ENCODE measurements at regions not wholly inside any gene's neighbourhood (a gene's known extent, or its start where the extent isn't known, plus 50 kb on each side); places are given as distances from the start of the nearest gene placed in this dataset.
"Not testable (repeated sequence)": the region's sequence is repeated elsewhere in the genome, so short reads cannot be mapped to it uniquely, and the experiment has no call there.

- not testable (repeated sequence) for FAIRE-seq; DNase-seq (ENCODE audit: low spot score in 2 of 2)
Observed at GRCh38 chr12:131298526-131299369, 345.0 kb downstream of the ADGRD1 start.

DNA sequence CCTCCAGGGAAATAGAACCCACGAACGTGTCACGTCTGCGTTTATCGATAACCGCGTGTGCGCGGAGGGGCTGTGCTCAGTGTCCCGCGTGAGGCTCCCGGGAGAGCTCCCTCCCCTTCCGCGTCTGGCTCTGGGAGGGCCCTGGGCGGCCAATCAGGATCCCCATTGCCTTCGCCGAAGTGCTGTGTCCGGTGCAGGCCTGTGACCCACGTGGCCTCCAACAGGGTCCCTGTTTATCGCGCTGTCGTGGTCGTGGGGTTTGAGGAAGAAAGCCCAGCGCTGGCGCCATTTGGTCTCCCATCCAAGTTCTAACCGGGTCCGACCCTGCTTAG is 345.6 kb downstream of the ADGRD1 start:
- DNase-seq (ENCODE audit: low spot score in 2 of 2); FAIRE-seq: not testable (repeated sequence)

DNA sequence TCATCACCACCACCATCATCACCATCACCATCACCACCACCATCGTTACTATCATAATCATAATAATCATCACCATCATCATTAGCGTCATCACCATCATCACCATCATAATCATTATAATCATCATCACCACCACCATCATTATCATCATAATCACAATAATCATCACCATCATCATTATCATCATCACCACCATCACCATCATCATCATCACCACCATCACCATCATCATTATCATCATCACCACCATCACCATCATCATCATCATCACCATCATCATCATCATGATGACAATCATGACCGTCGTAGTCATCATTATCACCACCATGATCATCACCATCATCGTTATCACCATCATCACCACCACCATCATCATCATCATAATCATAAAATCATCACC is 349.9 kb downstream of the ADGRD1 start:
- DNase-seq (ENCODE audit: low spot score in 2 of 2): not testable (repeated sequence)
- FAIRE-seq: peak; percentile 42

GRCh38 chr12:131304642-131305041 is 350.9 kb downstream of the ADGRD1 start:
- not testable (repeated sequence) for DNase-seq (ENCODE audit: low spot score in 2 of 2); FAIRE-seq

DNA sequence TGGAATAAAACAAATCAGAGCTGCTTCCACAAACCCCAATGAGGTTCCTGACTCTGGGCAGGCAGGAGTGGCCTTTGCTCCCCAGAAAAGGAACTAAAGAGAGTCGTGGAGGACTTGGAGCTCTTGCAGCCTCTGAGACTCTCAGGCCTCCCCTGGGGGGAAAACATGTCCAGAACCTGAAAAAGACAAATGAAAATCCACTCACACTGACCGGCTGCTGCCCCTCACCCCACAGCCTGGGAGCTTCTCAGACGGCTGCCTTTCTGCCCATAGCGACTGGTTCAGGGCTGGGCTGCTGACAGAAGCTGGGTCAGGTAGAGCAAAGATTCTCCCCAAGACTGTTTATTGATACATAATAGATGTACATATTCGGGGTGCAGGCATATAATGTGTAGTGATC is 356.0 kb downstream of the ADGRD1 start:
- no peak for DNase-seq (ENCODE audit: low spot score in 2 of 2)
- FAIRE-seq: no peak

- not testable (repeated sequence) for FAIRE-seq; DNase-seq (ENCODE audit: low spot score in 2 of 2)
Observed at GRCh38 chr12:131310227-131310969, 356.7 kb downstream of the ADGRD1 start.

DNA sequence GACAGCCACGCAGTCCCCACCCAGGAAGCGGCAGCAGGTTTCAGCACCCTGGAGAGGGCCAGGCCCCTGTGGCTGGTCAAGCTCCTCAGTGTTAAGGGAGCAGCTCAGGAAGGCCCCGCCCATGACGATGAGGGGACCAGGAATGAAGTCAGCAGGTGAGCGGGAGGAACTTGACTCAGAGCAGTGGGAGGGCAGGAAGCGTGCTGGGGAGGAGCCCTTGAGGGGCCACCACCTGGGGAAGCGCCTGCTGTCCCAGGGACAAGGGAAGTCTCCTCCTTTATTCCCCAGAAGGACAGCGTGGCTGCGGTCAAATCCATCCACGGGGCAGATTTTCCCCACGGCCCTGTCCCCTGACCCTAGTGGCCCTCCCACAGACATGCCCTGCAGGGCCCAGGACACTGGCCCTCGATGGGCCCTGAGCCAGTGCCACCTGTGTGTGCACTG is 357.6 kb downstream of the ADGRD1 start:
- not testable (repeated sequence) for DNase-seq (ENCODE audit: low spot score in 2 of 2); FAIRE-seq

DNA sequence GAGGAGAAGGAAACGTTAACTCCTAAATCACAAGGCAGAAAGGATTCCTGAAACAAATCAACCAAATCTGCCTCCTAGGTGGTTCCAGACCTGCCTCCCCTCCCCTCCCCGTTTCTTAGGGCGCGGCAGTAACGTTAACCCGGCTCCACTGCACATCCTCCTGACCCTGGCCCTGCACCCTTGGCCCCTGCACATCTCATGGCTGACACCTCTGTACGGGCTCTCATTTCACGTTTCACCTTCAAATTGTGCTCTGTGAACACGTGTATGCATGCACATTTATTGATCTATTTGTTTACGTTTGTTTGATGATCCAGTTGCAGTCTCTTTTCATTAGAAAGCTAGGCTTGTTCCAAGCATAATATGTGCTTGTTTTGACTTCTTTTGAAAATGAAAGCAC is 358.1 kb downstream of the ADGRD1 start:
- DNase-seq (ENCODE audit: low spot score in 2 of 2) (no peak), FAIRE-seq (no peak)

- not testable (repeated sequence) for DNase-seq (ENCODE audit: low spot score in 2 of 2); FAIRE-seq
Observed at GRCh38 chr12:131312382-131312781, 358.7 kb downstream of the ADGRD1 start.

DNA sequence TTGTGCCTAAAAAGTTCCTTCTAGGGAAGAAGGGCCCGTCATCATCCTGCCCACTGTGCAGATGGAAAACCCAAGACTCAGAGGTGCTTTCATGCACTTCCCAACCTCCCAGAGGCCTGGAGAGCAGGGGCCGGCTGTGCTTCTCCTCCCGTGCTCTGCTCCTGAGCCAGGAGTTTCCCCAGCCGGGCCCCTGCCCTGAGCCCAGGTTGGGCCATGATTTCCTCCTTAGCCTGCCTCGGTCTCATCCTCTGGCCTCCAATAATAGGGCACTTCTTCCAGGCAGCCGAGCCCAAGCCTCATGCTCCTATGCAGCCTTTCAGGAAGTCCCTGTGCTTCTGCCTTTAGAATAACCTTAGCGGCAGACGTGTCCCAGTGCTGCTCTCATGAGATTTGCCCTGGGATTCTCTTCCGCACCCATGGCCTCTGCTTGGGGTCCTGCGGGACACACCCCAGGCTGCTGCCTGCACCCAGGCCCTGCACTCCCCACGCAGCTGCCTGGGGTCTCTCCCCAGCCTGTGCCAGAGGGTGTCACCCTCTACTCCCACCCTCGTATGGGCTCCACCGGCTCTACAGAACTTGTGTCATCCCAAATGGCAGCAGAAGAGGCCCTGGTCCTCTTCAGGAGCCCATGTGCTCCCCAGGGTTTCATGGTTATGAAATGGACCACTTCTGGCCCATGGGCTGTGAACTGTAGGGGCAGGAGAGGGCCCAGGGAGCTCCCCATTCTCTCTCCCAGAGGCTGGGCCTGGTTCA is 359.3 kb downstream of the ADGRD1 start:
- FAIRE-seq (no peak), DNase-seq (ENCODE audit: low spot score in 2 of 2) (no peak)

- DNase-seq (ENCODE audit: low spot score in 2 of 2) (no peak), FAIRE-seq (no peak)
Observed at GRCh38 chr12:131313635-131314034, 359.9 kb downstream of the ADGRD1 start.

DNA sequence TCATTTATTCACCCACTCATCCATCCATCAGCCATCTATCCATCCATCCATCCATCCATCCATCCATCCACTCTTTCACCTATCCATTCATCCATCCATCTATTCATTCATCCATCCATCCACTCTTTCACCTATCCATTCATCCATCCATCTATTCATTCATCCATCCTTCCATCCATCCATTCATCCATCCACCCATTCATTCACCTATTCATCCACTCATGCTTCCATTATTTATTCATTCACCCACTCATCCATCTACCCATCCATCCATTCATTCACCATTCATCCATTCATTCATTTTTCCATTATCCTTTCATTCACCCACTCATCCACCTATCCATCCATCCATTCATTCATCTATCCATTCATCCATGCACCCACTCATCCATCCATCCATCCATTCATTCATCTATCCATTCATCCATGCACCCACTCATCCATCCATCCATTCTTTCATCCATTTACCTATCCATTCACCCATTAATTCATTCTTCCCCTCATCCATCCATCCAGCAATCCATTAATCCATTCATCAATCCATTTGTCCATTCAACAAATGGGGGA is 360.9 kb downstream of the ADGRD1 start:
- FAIRE-seq: no peak
- no peak for DNase-seq (ENCODE audit: low spot score in 2 of 2)

- FAIRE-seq: no peak
- no peak for DNase-seq (ENCODE audit: low spot score in 2 of 2)
Observed at GRCh38 chr12:131315601-131316000, 361.9 kb downstream of the ADGRD1 start.

GRCh38 chr12:131316388-131316787 is 362.7 kb downstream of the ADGRD1 start:
- FAIRE-seq: no peak
- DNase-seq (ENCODE audit: low spot score in 2 of 2): no peak

- FAIRE-seq (no peak), DNase-seq (ENCODE audit: low spot score in 2 of 2) (no peak)
Observed at GRCh38 chr12:131318045-131318685, 364.5 kb downstream of the ADGRD1 start.

DNA sequence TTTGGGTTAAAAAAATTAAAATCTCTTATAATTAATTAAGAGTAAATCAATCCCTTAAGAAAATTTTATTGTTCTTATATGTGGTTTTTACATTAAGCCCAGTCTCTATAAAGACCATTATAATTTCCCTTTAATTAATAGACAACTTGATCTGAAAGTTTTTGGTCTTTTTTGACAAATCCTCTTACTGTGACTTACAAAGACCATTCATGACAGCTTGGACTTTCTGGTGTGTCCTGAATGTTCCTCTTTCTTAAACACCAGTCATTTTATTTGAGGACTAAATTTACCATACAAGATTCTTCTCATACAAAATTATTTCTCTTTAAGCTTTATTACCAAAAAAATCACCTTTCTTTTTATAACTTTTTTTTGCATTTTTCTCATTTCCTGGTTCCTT is 368.3 kb downstream of the ADGRD1 start:
- FAIRE-seq: no peak
- no peak for DNase-seq (ENCODE audit: low spot score in 2 of 2)

- FAIRE-seq: peak; percentile 94
Observed at GRCh38 chr12:131322460-131322859, 368.8 kb downstream of the ADGRD1 start.

DNA sequence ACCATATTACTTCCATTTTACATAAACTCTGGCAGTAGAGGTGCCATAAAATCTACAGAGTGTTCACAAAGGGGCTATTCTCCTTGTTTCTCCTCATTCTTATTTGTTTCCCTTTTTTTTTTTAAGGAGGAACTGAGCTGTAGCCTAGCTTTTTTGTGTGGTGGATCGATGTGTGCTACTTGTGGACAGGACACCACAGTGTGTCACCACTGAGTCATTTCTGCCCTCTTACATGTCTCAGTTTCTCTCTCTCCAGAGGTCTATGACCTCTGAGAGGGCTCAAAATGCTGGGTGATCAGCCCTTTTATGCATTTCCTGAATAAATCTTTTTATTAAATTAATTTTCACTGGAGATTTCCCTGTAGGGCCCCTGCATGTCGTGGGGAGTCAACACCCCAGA is 370.2 kb downstream of the ADGRD1 start:
- DNase-seq (ENCODE audit: low spot score in 2 of 2) (no peak), FAIRE-seq (no peak)

More at GRCh38 chr12:131322460-131322859, 368.8 kb downstream of the ADGRD1 start:
- not testable (repeated sequence) for DNase-seq (ENCODE audit: low spot score in 2 of 2)

DNA sequence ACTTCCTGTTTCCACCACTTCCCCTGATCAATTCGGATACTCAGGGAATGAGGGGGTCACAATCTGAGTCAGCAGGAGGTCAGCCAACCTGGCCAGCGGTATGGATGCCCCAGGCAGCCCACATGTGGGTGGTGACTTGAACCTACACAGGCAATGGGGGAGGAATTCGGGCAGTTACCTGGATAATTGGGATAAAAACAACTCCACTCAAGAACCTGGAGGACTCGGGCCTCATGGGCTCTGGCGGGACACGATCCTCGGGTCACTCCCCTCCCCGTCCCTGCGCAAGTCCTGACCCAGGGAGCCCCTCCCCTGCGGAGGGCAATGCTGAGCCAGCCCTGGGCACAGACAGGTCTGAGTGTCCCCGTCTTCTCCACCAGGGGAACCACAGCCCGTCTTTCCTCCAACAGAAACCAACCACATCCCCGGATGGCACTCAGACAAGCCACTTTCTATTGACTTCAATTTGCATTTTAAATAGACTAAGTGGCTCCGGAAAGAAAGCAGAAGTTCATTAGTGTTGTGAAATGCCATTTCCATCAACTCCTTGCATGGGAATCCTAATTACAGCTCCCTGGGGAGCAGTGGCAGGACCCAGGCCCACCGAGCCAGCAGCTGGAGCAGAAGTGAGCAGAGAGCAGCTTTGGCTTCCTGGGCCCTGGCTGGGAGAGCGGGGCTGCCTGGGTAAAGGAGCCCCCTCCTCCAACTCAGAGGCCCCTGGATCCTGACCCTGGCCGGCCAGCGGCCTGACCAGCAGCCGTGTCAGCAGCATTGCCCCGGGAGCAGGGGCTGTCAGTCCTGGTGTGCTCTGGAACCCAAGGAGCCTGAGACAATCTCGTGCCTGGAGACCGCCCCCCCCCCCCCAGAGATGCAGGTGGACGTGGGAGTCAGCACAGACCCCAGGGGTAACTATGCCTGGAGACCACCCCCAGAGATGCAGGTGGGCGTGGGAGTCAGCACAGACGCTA is 374.1 kb downstream of the ADGRD1 start:
- DNase-seq (ENCODE audit: low spot score in 2 of 2): no peak
- FAIRE-seq: no peak
